Osteoblast (primary cell): ENCODE measurements at regions not wholly inside any gene's neighbourhood (a gene's known extent, or its start where the extent isn't known, plus 50 kb on each side); places are given as distances from the start of the nearest gene placed in this dataset.
"Not testable (repeated sequence)": the region's sequence is repeated elsewhere in the genome, so short reads cannot be mapped to it uniquely, and the experiment has no call there.

ENCODE experiments used
- DNase-seq: peaks from one replicate; pipeline ENCODE4 v3.0.0; 2011; ENCODE audit warnings: low spot score, mixed read lengths; ENCODE audit not compliant: insufficient read length; ENCODE audit errors: missing footprints
- H2AFZ ChIP-seq: 2 replicates; pipeline ENCODE4 v1.6.0; 2011; ENCODE audit warnings: mild to moderate bottlenecking, low read length
- H3K27ac ChIP-seq: 2 replicates; pipeline ENCODE4 v1.5.1; 2011; ENCODE audit warnings: mild to moderate bottlenecking, low read depth, low read length, moderate library complexity
- H3K27me3 ChIP-seq: 2 replicates; pipeline ENCODE4 v1.6.0; 2012; ENCODE audit warnings: mild to moderate bottlenecking, control low read depth, inconsistent platforms, low read length, moderate library complexity; ENCODE audit not compliant: insufficient read depth
- H3K36me3 ChIP-seq: 2 replicates; pipeline ENCODE4 v1.5.1; 2011; ENCODE audit warnings: mild to moderate bottlenecking, low read length, control low read depth, moderate library complexity; ENCODE audit not compliant: insufficient read depth
- H3K4me1 ChIP-seq: 2 replicates; pipeline ENCODE4 v1.5.1; 2011; ENCODE audit warnings: mild to moderate bottlenecking, low read length, control low read depth, moderate library complexity; ENCODE audit not compliant: insufficient read depth
- H3K4me2 ChIP-seq: 2 replicates; pipeline ENCODE4 v1.6.0; 2011; ENCODE audit warnings: mild to moderate bottlenecking, low read length; ENCODE audit not compliant: insufficient read depth
- H3K4me3 ChIP-seq: fragments of 200-600 bp; sonication (generic); 3 replicates; pipeline ENCODE4 v1.5.1; 2012; ENCODE audit warnings: mild to moderate bottlenecking, low read length, inconsistent platforms; ENCODE audit not compliant: insufficient read depth
- H3K79me2 ChIP-seq: 2 replicates; pipeline ENCODE4 v1.6.0; 2012; ENCODE audit warnings: mild to moderate bottlenecking, low read length, control low read depth, inconsistent platforms; ENCODE audit not compliant: insufficient read depth
- H3K9me3 ChIP-seq: 2 replicates; pipeline ENCODE4 v1.5.1; 2011; ENCODE audit warnings: low read depth, low read length, control low read depth
- H4K20me1 ChIP-seq: 2 replicates; pipeline ENCODE4 v1.6.0; 2012; ENCODE audit warnings: mild to moderate bottlenecking, low read length, control low read depth; ENCODE audit not compliant: insufficient read depth
- CTCF ChIP-seq: IDR thresholded peaks from 2 replicates; pipeline ENCODE4 v1.5.1; 2011; ENCODE audit warnings: mild to moderate bottlenecking, low read depth, low read length, moderate library complexity; ENCODE audit errors: extremely low read depth

- Histone ChIP-seq H3K79me2 (no peaks in the 10 kb centered on the region), H3K4me3 (no peak overlapping the region), H4K20me1 (no peaks in the 10 kb centered on the region), H2AFZ (no peak overlapping the region), H3K27ac (no peak overlapping the region), H3K4me1 (no peaks in the 10 kb centered on the region), H3K27me3 (no peaks in the 10 kb centered on the region), H3K4me2 (no peak overlapping the region), H3K36me3 (no peaks in the 10 kb centered on the region), H3K9me3 (no peaks in the 10 kb centered on the region)
- DNase-seq: no peak
- TF ChIP-seq CTCF: no peak
Observed at GRCh38 chrX:139429913-139430312, 100.6 kb upstream of the F9 start.

- H3K4me1 ChIP-seq: no peaks in the 10 kb centered on the region
- DNase-seq: no peak
- H3K27ac ChIP-seq: no peak overlapping the region
- no peaks in the 10 kb centered on the region for H4K20me1 ChIP-seq
- H2AFZ ChIP-seq: no peak overlapping the region
- H3K79me2 ChIP-seq: no peaks in the 10 kb centered on the region
- no peak for TF ChIP-seq CTCF
- H3K9me3 ChIP-seq: peaks cover 1% of the 10 kb centered on the region
- no peaks in the 10 kb centered on the region for H3K27me3 ChIP-seq
- no peak overlapping the region for H3K4me2 ChIP-seq
- H3K36me3 ChIP-seq: no peaks in the 10 kb centered on the region
- H3K4me3 ChIP-seq: no peak overlapping the region
Observed at GRCh38 chrX:139423186-139423585, 107.4 kb upstream of the F9 start.

- not testable (repeated sequence) for H3K4me1 ChIP-seq, DNase-seq, H3K4me2 ChIP-seq, H4K20me1 ChIP-seq, H3K9me3 ChIP-seq, H3K4me3 ChIP-seq, H2AFZ ChIP-seq, H3K79me2 ChIP-seq, H3K27ac ChIP-seq, H3K36me3 ChIP-seq, H3K27me3 ChIP-seq
Observed at GRCh38 chrX:139398258-139398657, 132.3 kb upstream of the F9 start.

- H2AFZ ChIP-seq: no peak overlapping the region
- no peaks in the 10 kb centered on the region for H3K9me3 ChIP-seq
- TF ChIP-seq CTCF: no peak
- no peaks in the 10 kb centered on the region for H3K36me3 ChIP-seq
- no peak overlapping the region for H3K4me3 ChIP-seq
- H3K4me2 ChIP-seq: no peak overlapping the region
- no peak overlapping the region for H3K27ac ChIP-seq
- no peaks in the 10 kb centered on the region for H3K79me2 ChIP-seq
- no peaks in the 10 kb centered on the region for H3K4me1 ChIP-seq
- no peaks in the 10 kb centered on the region for H4K20me1 ChIP-seq
- DNase-seq: no peak
- no peaks in the 10 kb centered on the region for H3K27me3 ChIP-seq
Observed at GRCh38 chrX:139388254-139388653, 142.3 kb upstream of the F9 start.

- H3K4me1 ChIP-seq: no peaks in the 10 kb centered on the region
- peak; percentile 8 for DNase-seq
- H3K4me3 ChIP-seq: no peak overlapping the region
- H3K4me2 ChIP-seq: no peak overlapping the region
- TF ChIP-seq CTCF: no peak
- H3K36me3 ChIP-seq: no peaks in the 10 kb centered on the region
- no peaks in the 10 kb centered on the region for H4K20me1 ChIP-seq
- H2AFZ ChIP-seq: no peak overlapping the region
- no peaks in the 10 kb centered on the region for H3K9me3 ChIP-seq
- H3K27ac ChIP-seq: no peak overlapping the region
- no peaks in the 10 kb centered on the region for H3K79me2 ChIP-seq
- no peaks in the 10 kb centered on the region for H3K27me3 ChIP-seq
Observed at GRCh38 chrX:139382529-139382928, 148.0 kb upstream of the F9 start.

- H3K9me3 ChIP-seq, H3K27ac ChIP-seq, H3K4me3 ChIP-seq, DNase-seq, H2AFZ ChIP-seq, H3K79me2 ChIP-seq, H3K4me1 ChIP-seq, H4K20me1 ChIP-seq, H3K36me3 ChIP-seq, H3K4me2 ChIP-seq, H3K27me3 ChIP-seq: not testable (repeated sequence)
Observed at GRCh38 chrX:139376547-139376946, 154.0 kb upstream of the F9 start.
